GM13977 (cell line): ENCODE measurements at regions not wholly inside any gene's neighbourhood (a gene's known extent, or its start where the extent isn't known, plus 50 kb on each side); places are given as distances from the start of the nearest gene placed in this dataset.

Experiments used
- DNase-seq: peaks from one replicate; pipeline ENCODE4 v3.0.0; 2012; ENCODE audit warnings: low spot score
- in situ Hi-C: fragments of 300-500 bp; cut with MboI; formaldehyde crosslinking; loops from one replicate; pipeline ENCODE4 v1.12.0; 2022; ENCODE audit warnings: low sequenced_read_pairs, low pct_unique_long_range_greater_than_20kb, mixed read lengths, inconsistent platforms; ENCODE audit not compliant: unreplicated experiment
- TF ChIP-seq, protein P1 (sequence below): IDR thresholded peaks from 2 replicates; pipeline ENCODE4 v1.5.1; 2012; ENCODE audit warnings: mild to moderate bottlenecking, control low read depth; ENCODE audit not compliant: insufficient read depth; ENCODE audit errors: extremely low read depth, missing control alignments

DNA sequence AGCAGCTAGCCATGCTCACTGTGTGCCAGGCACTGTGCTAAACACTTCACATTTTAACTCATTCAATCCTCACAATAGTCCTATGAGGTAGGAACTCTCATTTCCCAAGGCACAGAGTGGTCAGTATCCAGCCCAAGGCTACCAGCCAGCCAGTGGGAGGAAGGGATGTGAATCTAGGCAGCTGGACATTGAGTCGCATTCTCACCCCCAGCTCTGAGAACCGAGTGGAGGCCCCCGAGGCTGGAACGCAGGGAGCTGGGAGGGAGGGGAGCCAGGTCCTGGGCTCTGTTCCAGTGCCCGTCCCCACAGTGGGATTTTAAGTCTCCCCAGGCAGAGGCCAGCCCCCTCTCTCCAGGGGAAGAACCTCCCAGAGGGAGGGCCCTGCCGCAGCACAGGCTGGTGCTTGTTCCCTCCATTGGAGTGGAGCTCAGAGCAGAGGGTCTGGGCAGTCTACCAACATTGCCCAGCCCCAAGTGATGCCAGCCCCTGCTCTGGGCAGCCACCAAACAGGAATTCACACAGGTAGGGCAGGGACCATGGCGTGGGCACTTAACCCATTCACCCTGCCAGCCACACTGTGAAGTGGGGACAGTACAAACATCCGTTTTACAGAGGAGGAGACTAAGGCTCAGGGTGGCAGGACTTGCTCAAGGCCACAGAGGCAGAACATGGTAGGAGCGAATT is 131.3 kb downstream of the CEBPB start:
- in situ Hi-C loops = no loop called here
- TF ChIP-seq, protein P1, sequence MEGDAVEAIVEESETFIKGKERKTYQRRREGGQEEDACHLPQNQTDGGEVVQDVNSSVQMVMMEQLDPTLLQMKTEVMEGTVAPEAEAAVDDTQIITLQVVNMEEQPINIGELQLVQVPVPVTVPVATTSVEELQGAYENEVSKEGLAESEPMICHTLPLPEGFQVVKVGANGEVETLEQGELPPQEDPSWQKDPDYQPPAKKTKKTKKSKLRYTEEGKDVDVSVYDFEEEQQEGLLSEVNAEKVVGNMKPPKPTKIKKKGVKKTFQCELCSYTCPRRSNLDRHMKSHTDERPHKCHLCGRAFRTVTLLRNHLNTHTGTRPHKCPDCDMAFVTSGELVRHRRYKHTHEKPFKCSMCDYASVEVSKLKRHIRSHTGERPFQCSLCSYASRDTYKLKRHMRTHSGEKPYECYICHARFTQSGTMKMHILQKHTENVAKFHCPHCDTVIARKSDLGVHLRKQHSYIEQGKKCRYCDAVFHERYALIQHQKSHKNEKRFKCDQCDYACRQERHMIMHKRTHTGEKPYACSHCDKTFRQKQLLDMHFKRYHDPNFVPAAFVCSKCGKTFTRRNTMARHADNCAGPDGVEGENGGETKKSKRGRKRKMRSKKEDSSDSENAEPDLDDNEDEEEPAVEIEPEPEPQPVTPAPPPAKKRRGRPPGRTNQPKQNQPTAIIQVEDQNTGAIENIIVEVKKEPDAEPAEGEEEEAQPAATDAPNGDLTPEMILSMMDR = no peak
- no peak for DNase-seq

GRCh38 chr20:50322703-50323131 is 132.1 kb downstream of the CEBPB start:
- DNase-seq = no peak
- TF ChIP-seq, protein P1 = no peak
- in situ Hi-C loops = no loop called here

DNA sequence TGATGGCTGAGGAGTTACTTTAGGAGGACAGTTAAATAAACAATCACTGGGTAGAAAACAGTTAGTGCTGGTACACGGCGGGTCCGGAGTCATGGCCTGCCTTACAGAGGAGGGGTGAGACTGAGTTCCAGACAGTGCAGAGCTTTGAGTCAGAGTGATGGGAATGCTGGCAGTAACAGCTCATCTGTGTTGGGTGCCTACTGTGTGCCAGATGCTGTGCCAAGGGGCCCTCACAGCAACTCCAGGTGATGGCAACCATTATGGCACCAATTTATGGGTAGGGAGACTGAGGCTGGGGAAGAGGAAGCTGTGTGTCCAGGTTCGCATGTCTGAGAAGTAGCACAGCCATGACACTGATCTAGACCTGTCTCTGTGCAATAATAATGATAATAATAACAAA is 132.6 kb downstream of the CEBPB start:
- no peak for DNase-seq
- in situ Hi-C loops = no loop called here
- TF ChIP-seq, protein P1 = no peak

DNA sequence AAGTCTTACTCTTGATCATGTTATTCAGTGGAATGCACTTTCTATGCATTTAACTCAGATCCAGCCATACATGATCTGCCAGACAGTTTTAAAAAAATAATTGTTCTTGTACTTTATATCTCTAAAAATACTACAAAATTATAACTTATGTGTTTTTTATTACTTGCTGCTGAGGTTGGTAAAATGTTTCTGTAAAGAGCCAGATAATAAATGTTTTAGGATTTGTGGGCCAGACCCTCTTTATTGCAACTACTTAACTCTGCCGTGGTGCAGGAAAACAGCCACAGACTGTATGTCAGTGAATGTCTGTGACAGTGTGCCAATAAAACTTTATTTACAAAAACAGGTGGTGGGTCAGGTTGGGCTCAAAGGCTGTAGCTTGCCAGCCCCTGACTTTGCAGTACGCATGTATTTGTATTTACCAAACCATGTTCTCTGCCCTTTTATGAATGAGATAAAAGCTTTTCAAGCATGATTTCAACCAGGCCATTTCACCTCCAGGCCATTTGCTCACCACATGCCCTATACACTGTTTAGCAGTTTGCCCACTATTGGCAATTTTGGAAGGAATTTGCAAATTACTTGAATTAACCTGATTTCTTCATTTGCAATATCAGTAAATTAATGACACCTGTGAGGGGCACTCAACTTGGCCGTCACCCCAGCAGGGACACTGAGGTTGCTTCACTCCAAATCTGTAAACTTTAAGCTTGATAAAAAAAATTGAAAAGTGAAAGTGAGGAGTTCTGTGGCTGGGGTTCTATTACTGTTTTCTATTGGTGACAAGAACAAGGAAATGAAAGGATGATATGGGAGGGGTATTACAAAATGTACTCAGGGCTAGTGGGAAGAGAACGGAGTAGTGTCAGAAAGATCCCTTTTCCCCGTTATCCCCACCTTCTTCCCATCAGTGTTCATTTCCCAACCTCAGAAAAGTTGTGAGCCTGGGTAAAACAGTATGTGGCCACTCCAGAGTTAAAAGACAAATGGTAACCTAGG is 133.4 kb downstream of the CEBPB start:
- TF ChIP-seq, protein P1 = no peak
- in situ Hi-C loops = no loop called here
- DNase-seq = no peak

DNA sequence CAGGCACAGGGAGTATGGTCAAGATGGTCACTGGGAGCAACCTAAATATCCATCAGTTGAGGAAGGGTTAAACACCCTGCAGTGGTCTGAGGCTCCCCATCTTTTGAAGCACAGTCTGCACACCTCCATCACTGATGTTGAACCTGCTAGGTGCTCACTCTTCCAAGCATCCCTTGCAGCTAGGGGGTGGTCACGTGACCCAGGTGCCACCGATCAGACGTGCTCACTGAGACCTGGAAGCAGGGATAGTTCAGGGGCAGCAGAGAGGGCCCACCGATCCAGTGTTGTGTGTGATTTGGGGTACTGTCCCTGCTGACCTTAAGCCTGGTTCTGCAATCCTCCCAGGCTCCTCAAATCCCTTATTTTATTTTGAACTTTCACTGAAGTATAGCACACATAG is 134.6 kb downstream of the CEBPB start:
- no peak for DNase-seq
- TF ChIP-seq, protein P1 = no peak
- in situ Hi-C loops = no loop called here

- in situ Hi-C loops = no loop called here
- TF ChIP-seq, protein P1 = no peak
- DNase-seq = no peak
These were observed 135.0 kb downstream of the CEBPB start for GRCh38 chr20:50325651-50326050.
